ENCODE measurements at regions not wholly inside any gene's neighbourhood (a gene's known extent, or its start where the extent isn't known, plus 50 kb on each side); places are given as distances from the start of the nearest gene placed in this dataset.
"Not testable (repeated sequence)": the region's sequence is repeated elsewhere in the genome, so short reads cannot be mapped to it uniquely, and the experiment has no call there.

- H3K9ac ChIP-seq (replicated peaks in 1 of 4; ENCODE audit: extremely low read depth in 1 of 4, low read depth in 3 of 4, low read length in 3 of 4); H4K8ac ChIP-seq (ENCODE audit: extremely low read depth, insufficient read depth, low read length); H2AFZ ChIP-seq (ENCODE audit: low read length); H3K36me3 ChIP-seq (ENCODE audit: control insufficient read depth in 2 of 4, insufficient read depth in 4 of 4, low read length in 3 of 4); H3K23me2 ChIP-seq (ENCODE audit: low read depth, low read length); H3K9me3 ChIP-seq (ENCODE audit: insufficient read depth in 2 of 2, low read depth in 1 of 2, low read length in 1 of 2); POLR2A ChIA-PET (ENCODE audit: partially characterized antibody); H3K4me1 ChIP-seq (replicated peaks in 1 of 4; ENCODE audit: control insufficient read depth in 3 of 4, insufficient read depth in 4 of 4, low read length in 3 of 4); H3K23ac ChIP-seq (ENCODE audit: insufficient read length); H2AK5ac ChIP-seq (ENCODE audit: low read depth, low read length); H3K4me3 ChIP-seq (ENCODE audit: extremely low read depth in 1 of 4, insufficient read depth in 2 of 4, low read depth in 3 of 4, low read length in 4 of 4); H3K79me2 ChIP-seq (ENCODE audit: control insufficient read depth in 1 of 2, insufficient read depth in 2 of 2, low read length in 2 of 2); H3K27ac ChIP-seq (ENCODE audit: low read depth, low read length); H2BK15ac ChIP-seq (ENCODE audit: low read length); FAIRE-seq; DNase-seq (ENCODE audit: low read depth in 1 of 2, low spot score in 2 of 2); H2BK5ac ChIP-seq (ENCODE audit: low read depth, low read length); H3K27me3 ChIP-seq (replicated peaks in 1 of 4; ENCODE audit: control insufficient read depth in 3 of 4, extremely low read depth in 1 of 4, insufficient read depth in 3 of 4, low read length in 3 of 4); H3K18ac ChIP-seq (ENCODE audit: extremely low read depth, low read length); CTCF ChIA-PET (ENCODE audit: partially characterized antibody); H2BK20ac ChIP-seq (ENCODE audit: low read length); H3K4ac ChIP-seq (replicated peaks; ENCODE audit: insufficient read length, low read depth, low read length); H4K91ac ChIP-seq (replicated peaks; ENCODE audit: insufficient read length, low read length); H3K56ac ChIP-seq (replicated peaks; ENCODE audit: insufficient read length, low read depth, low read length); H4K5ac ChIP-seq (ENCODE audit: insufficient read length, low read depth, low read length); H3K79me1 ChIP-seq (ENCODE audit: low read depth, low read length); H3K14ac ChIP-seq (ENCODE audit: insufficient read length); H2BK12ac ChIP-seq (ENCODE audit: low read depth, low read length); H2BK120ac ChIP-seq (replicated peaks; ENCODE audit: low read depth, low read length); H3K4me2 ChIP-seq (ENCODE audit: insufficient read depth in 1 of 2, low read depth in 2 of 2, low read length in 2 of 2); H4K20me1 ChIP-seq (replicated peaks in 1 of 2; ENCODE audit: control insufficient read depth in 1 of 2, insufficient read depth in 2 of 2, low read length in 2 of 2): not testable (repeated sequence)
- WGBS, 2 experiments (ENCODE audit: extremely low coverage in 1 of 2, insufficient coverage in 1 of 2, insufficient read length in 1 of 2, insufficient replicate concordance in 2 of 2, low coverage in 1 of 2, low lambda C conversion rate in 2 of 2, missing lambda C conversion rate in 1 of 2), result no CpG with 5 or more reads among the region's 5 CpGs
Measured at GRCh38 chr1:149234926-149235914, 131.9 kb upstream of the NBPF9 start.

DNA sequence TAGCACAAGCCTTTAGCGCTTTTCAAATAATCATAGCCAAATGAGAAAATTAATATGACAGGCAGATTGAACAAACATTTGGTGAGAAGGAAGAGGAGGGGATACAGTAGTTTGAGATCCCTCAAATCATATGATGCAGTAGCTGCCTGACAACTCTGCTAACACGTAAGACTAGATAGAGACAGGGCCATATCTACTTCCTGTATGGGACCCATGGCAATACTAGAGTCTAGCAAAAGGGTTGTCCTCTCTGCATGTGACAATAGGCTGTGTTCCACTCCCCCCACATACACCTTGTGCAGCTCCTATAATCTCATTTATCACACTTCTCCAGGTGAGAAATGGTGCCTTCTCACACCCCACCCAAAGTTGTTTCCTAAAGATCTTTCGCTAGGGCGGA lies 134.2 kb upstream of the NBPF9 start:
- H3K79me1 ChIP-seq (ENCODE audit: low read depth, low read length); CTCF ChIA-PET (ENCODE audit: partially characterized antibody); H4K8ac ChIP-seq (ENCODE audit: extremely low read depth, insufficient read depth, low read length); H3K27me3 ChIP-seq (replicated peaks in 1 of 4; ENCODE audit: control insufficient read depth in 3 of 4, extremely low read depth in 1 of 4, insufficient read depth in 3 of 4, low read length in 3 of 4); H3K14ac ChIP-seq (ENCODE audit: insufficient read length); H3K36me3 ChIP-seq (ENCODE audit: control insufficient read depth in 2 of 4, insufficient read depth in 4 of 4, low read length in 3 of 4); H2BK120ac ChIP-seq (replicated peaks; ENCODE audit: low read depth, low read length); H3K56ac ChIP-seq (replicated peaks; ENCODE audit: insufficient read length, low read depth, low read length); H3K4me2 ChIP-seq (ENCODE audit: insufficient read depth in 1 of 2, low read depth in 2 of 2, low read length in 2 of 2); H2BK12ac ChIP-seq (ENCODE audit: low read depth, low read length); H3K23me2 ChIP-seq (ENCODE audit: low read depth, low read length); H3K4ac ChIP-seq (replicated peaks; ENCODE audit: insufficient read length, low read depth, low read length); POLR2A ChIA-PET (ENCODE audit: partially characterized antibody); H2BK15ac ChIP-seq (ENCODE audit: low read length); H3K4me3 ChIP-seq (ENCODE audit: extremely low read depth in 1 of 4, insufficient read depth in 2 of 4, low read depth in 3 of 4, low read length in 4 of 4); H4K5ac ChIP-seq (ENCODE audit: insufficient read length, low read depth, low read length); DNase-seq (ENCODE audit: low read depth in 1 of 2, low spot score in 2 of 2); H2AFZ ChIP-seq (ENCODE audit: low read length); H2AK5ac ChIP-seq (ENCODE audit: low read depth, low read length); H3K4me1 ChIP-seq (replicated peaks in 1 of 4; ENCODE audit: control insufficient read depth in 3 of 4, insufficient read depth in 4 of 4, low read length in 3 of 4); H3K23ac ChIP-seq (ENCODE audit: insufficient read length); H4K91ac ChIP-seq (replicated peaks; ENCODE audit: insufficient read length, low read length); H3K18ac ChIP-seq (ENCODE audit: extremely low read depth, low read length); H2BK5ac ChIP-seq (ENCODE audit: low read depth, low read length); H3K9me3 ChIP-seq (ENCODE audit: insufficient read depth in 2 of 2, low read depth in 1 of 2, low read length in 1 of 2); H4K20me1 ChIP-seq (replicated peaks in 1 of 2; ENCODE audit: control insufficient read depth in 1 of 2, insufficient read depth in 2 of 2, low read length in 2 of 2); H2BK20ac ChIP-seq (ENCODE audit: low read length); FAIRE-seq; H3K9ac ChIP-seq (replicated peaks in 1 of 4; ENCODE audit: extremely low read depth in 1 of 4, low read depth in 3 of 4, low read length in 3 of 4); H3K27ac ChIP-seq (ENCODE audit: low read depth, low read length); H3K79me2 ChIP-seq (ENCODE audit: control insufficient read depth in 1 of 2, insufficient read depth in 2 of 2, low read length in 2 of 2): not testable (repeated sequence)
- 91% methylated on average over 2 of the region's 4 CpGs; no CpG with 5 or more reads in 1 of the 2 experiments for WGBS, 2 experiments (ENCODE audit: extremely low coverage in 1 of 2, insufficient coverage in 1 of 2, insufficient read length in 1 of 2, insufficient replicate concordance in 2 of 2, low coverage in 1 of 2, low lambda C conversion rate in 2 of 2, missing lambda C conversion rate in 1 of 2)
